Endothelial cell of umbilical vein (primary cell): ENCODE measurements at regions not wholly inside any gene's neighbourhood (a gene's known extent, or its start where the extent isn't known, plus 50 kb on each side); places are given as distances from the start of the nearest gene placed in this dataset.

Experiments
- BruUV-seq: library from RNA; stranded (reverse); fragments of 400-500 nt; replicated peaks from 2 replicates; lab custom pipeline; 2021; lab: Mats Ljungman, UMichigan
- CTCF ChIA-PET: fragments of 300-600, 350-600 bp; sonication (Branson Sonifier 250); formaldehyde crosslinking; loops from one replicate; lab custom pipeline; 2021; ENCODE audit warnings: antibody characterized with exemption, inconsistent platforms; lab: Charles Lee
- POLR2A ChIA-PET: fragments of 300-600, 350-600 bp; sonication (Branson Sonifier 250); formaldehyde crosslinking; loops from one replicate; lab custom pipeline; 2021; ENCODE audit warnings: antibody characterized with exemption, inconsistent platforms; lab: Charles Lee
- DNase-seq: peaks from one replicate; pipeline ENCODE4 v3.0.0-alpha.2; 2011; ENCODE audit warnings: low read depth, low spot score
- FAIRE-seq: peaks from 2 replicates; lab custom pipeline; 2011; peaks lifted over from hg19 to GRCh38; lab: Jason Lieb, UNC
- H2AFZ ChIP-seq: 2 replicates; pipeline ENCODE4 v1.6.0; 2012; ENCODE audit warnings: low read depth, low read length, control low read depth, inconsistent platforms
- H3K27ac ChIP-seq: 2 replicates; pipeline ENCODE4 v1.5.1; 2011; ENCODE audit warnings: low read depth, mild to moderate bottlenecking, control low read depth, low read length, moderate library complexity; ENCODE audit not compliant: insufficient read depth
- H3K27me3 ChIP-seq, 2 experiments: 2 replicates each; pipeline versions ENCODE4 v1.6.0 to v1.6.1; 2011; ENCODE audit warnings: low read length in 2 of 2, mixed read lengths in 1 of 2; ENCODE audit not compliant: control insufficient read depth in 2 of 2, insufficient read depth in 2 of 2
- H3K36me3 ChIP-seq, 2 experiments: 2 replicates in 1 of 2; 3 replicates in 1 of 2; pipeline ENCODE4 v1.5.1; 2011; ENCODE audit warnings: low read length in 2 of 2, mild to moderate bottlenecking in 1 of 2, moderate library complexity in 1 of 2; ENCODE audit not compliant: control insufficient read depth in 2 of 2, insufficient read depth in 2 of 2; ENCODE audit errors: extremely low read depth in 1 of 2
- H3K4me1 ChIP-seq: 3 replicates; pipeline ENCODE4 v1.5.1; 2011; ENCODE audit warnings: mild to moderate bottlenecking, low read length; ENCODE audit not compliant: control insufficient read depth, insufficient read depth; ENCODE audit errors: extremely low read depth
- H3K4me2 ChIP-seq: 2 replicates; pipeline ENCODE4 v1.6.1; 2011; ENCODE audit warnings: low read length, control low read depth, mixed read lengths; ENCODE audit not compliant: insufficient read depth
- H3K4me3 ChIP-seq, 3 experiments: fragments of 200-600 bp in 1 of 3; sonication (generic), shearing (Covaris generic) in 1 of 3; replicated peaks in 1 of 3; 2 replicates each; pipeline ENCODE4 v1.5.1; 2011 to 2016; ENCODE audit warnings: control low read depth in 3 of 3, low read length in 3 of 3, mild to moderate bottlenecking in 2 of 3, inconsistent platforms in 1 of 3, low read depth in 1 of 3, moderate library complexity in 1 of 3; ENCODE audit not compliant: insufficient read depth in 1 of 3
- H3K79me2 ChIP-seq: 2 replicates; pipeline ENCODE4 v1.6.0; 2012; ENCODE audit warnings: low read length, inconsistent platforms; ENCODE audit not compliant: control insufficient read depth, insufficient read depth
- H3K9ac ChIP-seq: replicated peaks from 2 replicates; pipeline ENCODE3; 2011; ENCODE audit warnings: low read length, control low read depth; ENCODE audit not compliant: insufficient read depth; ENCODE audit errors: extremely low read depth
- H3K9me1 ChIP-seq: replicated peaks from 3 replicates; pipeline ENCODE4 v1.6.0; 2011; ENCODE audit warnings: mild to moderate bottlenecking, low read length; ENCODE audit not compliant: control insufficient read depth, insufficient read depth; ENCODE audit errors: extremely low read depth
- H3K9me3 ChIP-seq: replicated peaks from 2 replicates; pipeline ENCODE4 v1.5.1; 2012; ENCODE audit warnings: low read length, inconsistent platforms; ENCODE audit not compliant: control insufficient read depth, insufficient read depth
- H4K20me1 ChIP-seq: replicated peaks from 2 replicates; pipeline ENCODE3; 2011; ENCODE audit warnings: mild to moderate bottlenecking, low read length; ENCODE audit not compliant: control insufficient read depth, insufficient read depth; ENCODE audit errors: extremely low read depth
- EZH2 ChIP-seq: IDR thresholded peaks from 2 replicates; pipeline ENCODE4 v1.6.1; 2012; ENCODE audit warnings: borderline replicate concordance, low read depth, mild to moderate bottlenecking, moderate library complexity, low read length, inconsistent platforms; ENCODE audit not compliant: severe bottlenecking
- FOS ChIP-seq: IDR thresholded peaks from 2 replicates; pipeline ENCODE4 v1.6.1; 2011; ENCODE audit warnings: mild to moderate bottlenecking, low read length, moderate library complexity, borderline replicate concordance; ENCODE audit not compliant: insufficient read depth
- GATA2 ChIP-seq: IDR thresholded peaks from 2 replicates; pipeline ENCODE4 v1.7.0; 2011; ENCODE audit warnings: low read depth, mild to moderate bottlenecking, moderate library complexity, mixed read lengths, low read length; ENCODE audit not compliant: insufficient read length, insufficient read depth
- JUN ChIP-seq: IDR thresholded peaks from 2 replicates; pipeline ENCODE4 v1.6.1; 2011; ENCODE audit warnings: borderline replicate concordance, low read depth; ENCODE audit not compliant: insufficient read length, insufficient read depth
- MYC ChIP-seq: IDR thresholded peaks from one replicate; pipeline ENCODE4 v1.6.1; 2011; ENCODE audit warnings: mild to moderate bottlenecking, low read depth, low read length
- POLR2A ChIP-seq: IDR thresholded peaks from 2 replicates; pipeline ENCODE4 v1.6.1; 2012; ENCODE audit warnings: low read depth, mild to moderate bottlenecking, control low read depth, low read length
- POLR2AphosphoS5 ChIP-seq: IDR thresholded peaks from 2 replicates; pipeline ENCODE4 v1.6.1; 2012; ENCODE audit warnings: low read depth, mild to moderate bottlenecking, control low read depth, low read length, moderate library complexity; ENCODE audit not compliant: insufficient read depth
- dilution Hi-C: fragments of 300-500 bp; cut with MboI; formaldehyde crosslinking; loops from one replicate; pipeline ENCODE4 v1.15.0; 2019; ENCODE audit warnings: low sequenced_read_pairs; ENCODE audit not compliant: extremely low pct_ligation_motif_present
- intact Hi-C: fragments of 100-400 bp; cut with micrococcal nuclease; formaldehyde crosslinking; loops from one replicate; pipeline ENCODE4 v1.10.0; 2022
- TF ChIP-seq, protein P1 (sequence below): IDR thresholded peaks from 2 replicates; pipeline ENCODE4 v1.6.1; 2011; ENCODE audit not compliant: insufficient read depth, insufficient read length
- TF ChIP-seq, protein P2 (sequence below), 2 donors: IDR thresholded peaks; 1 replicate in 1 of 2; 2 replicates in 1 of 2; pipeline ENCODE4 v1.5.1; 2011; ENCODE audit warnings: low read length in 2 of 2, mild to moderate bottlenecking in 2 of 2, moderate library complexity in 2 of 2, control low read depth in 1 of 2, inconsistent platforms in 1 of 2, low read depth in 1 of 2; ENCODE audit not compliant: insufficient read depth in 1 of 2; ENCODE audit errors: extremely low read depth in 1 of 2

DNA sequence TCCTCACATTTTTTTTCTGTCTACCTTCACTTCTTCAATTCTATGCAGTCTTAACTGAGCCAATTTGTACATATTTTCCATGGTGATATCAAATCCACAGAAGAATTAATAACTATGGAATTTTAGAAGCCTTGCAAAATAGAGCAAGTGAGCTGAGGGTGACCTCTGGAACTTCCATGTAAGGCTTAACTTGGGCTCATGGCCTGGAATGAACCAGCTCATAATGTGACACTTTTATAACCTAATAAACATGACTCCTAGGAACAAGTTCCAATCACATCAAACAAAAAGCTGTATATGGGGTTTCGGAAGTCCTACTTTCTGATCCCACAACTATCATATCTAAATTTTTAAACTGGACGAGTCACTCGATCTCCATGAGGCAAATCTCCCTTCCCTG, 232.4 kb downstream of the FOXA2 start:
- intact Hi-C loops = no loop called here
- Histone ChIP-seq H3K9me3 (no peaks in the 10 kb centered on the region), H3K4me3 (no peak overlapping the region), H4K20me1 (no peaks in the 10 kb centered on the region), H2AFZ (no peak overlapping the region), H3K36me3 (no peaks in the 10 kb centered on the region), H3K4me2 (no peak overlapping the region), H3K9me1 (no peaks in the 10 kb centered on the region), H3K79me2 (no peaks in the 10 kb centered on the region), H3K27ac (no peak overlapping the region), H3K27me3 (no peaks in the 10 kb centered on the region), H3K4me1 (no peaks in the 10 kb centered on the region), H3K9ac (no peak overlapping the region)
- no TSS peak for BruUV-seq
- dilution Hi-C loops = no loop called here
- ChIA-PET POLR2A (no interaction called here), CTCF (no interaction called here)
- DNase-seq (no peak), FAIRE-seq (no peak)
- TF ChIP-seq MYC (no peak), POLR2A (no peak), JUN (no peak), POLR2AphosphoS5 (no peak), EZH2 (no peak), FOS (no peak), GATA2 (no peak)
- TF ChIP-seq, protein P1, sequence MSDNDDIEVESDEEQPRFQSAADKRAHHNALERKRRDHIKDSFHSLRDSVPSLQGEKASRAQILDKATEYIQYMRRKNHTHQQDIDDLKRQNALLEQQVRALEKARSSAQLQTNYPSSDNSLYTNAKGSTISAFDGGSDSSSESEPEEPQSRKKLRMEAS = no peak
- TF ChIP-seq, protein P2, sequence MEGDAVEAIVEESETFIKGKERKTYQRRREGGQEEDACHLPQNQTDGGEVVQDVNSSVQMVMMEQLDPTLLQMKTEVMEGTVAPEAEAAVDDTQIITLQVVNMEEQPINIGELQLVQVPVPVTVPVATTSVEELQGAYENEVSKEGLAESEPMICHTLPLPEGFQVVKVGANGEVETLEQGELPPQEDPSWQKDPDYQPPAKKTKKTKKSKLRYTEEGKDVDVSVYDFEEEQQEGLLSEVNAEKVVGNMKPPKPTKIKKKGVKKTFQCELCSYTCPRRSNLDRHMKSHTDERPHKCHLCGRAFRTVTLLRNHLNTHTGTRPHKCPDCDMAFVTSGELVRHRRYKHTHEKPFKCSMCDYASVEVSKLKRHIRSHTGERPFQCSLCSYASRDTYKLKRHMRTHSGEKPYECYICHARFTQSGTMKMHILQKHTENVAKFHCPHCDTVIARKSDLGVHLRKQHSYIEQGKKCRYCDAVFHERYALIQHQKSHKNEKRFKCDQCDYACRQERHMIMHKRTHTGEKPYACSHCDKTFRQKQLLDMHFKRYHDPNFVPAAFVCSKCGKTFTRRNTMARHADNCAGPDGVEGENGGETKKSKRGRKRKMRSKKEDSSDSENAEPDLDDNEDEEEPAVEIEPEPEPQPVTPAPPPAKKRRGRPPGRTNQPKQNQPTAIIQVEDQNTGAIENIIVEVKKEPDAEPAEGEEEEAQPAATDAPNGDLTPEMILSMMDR (IDR thresholded peaks at IDR 0.05; ENCODE audit: extremely low read depth in 1 of 2, insufficient read depth in 1 of 2, low read depth in 1 of 2, low read length in 2 of 2) = no peak
